LNCAP (cell line): ENCODE measurements at regions not wholly inside any gene's neighbourhood (a gene's known extent, or its start where the extent isn't known, plus 50 kb on each side); places are given as distances from the start of the nearest gene placed in this dataset.

Experiments
- CTCF ChIP-seq: fragments of 450-650 bp; IDR thresholded peaks from 2 replicates; pipeline ENCODE4 v1.5.1; 2017; ENCODE audit warnings: mild to moderate bottlenecking

GRCh38 chrX:45422216-45422925 lies 221.7 kb upstream of the DIPK2B start:
- no peak for TF ChIP-seq CTCF

GRCh38 chrX:45421806-45422205 lies 221.1 kb upstream of the DIPK2B start:
- TF ChIP-seq CTCF = no peak

- no peak for TF ChIP-seq CTCF
Observed at GRCh38 chrX:45404206-45404605, 203.5 kb upstream of the DIPK2B start.

GRCh38 chrX:45401923-45402322 lies 201.2 kb upstream of the DIPK2B start:
- TF ChIP-seq CTCF = no peak

GRCh38 chrX:45400027-45400779 lies 199.5 kb upstream of the DIPK2B start:
- no peak for TF ChIP-seq CTCF

- TF ChIP-seq CTCF = no peak
Observed at GRCh38 chrX:45385757-45386156, 185.1 kb upstream of the DIPK2B start.

- no peak for TF ChIP-seq CTCF
Observed at GRCh38 chrX:45381841-45382240, 181.2 kb upstream of the DIPK2B start.
